ENCODE measurements at regions not wholly inside any gene's neighbourhood (a gene's known extent, or its start where the extent isn't known, plus 50 kb on each side); places are given as distances from the start of the nearest gene placed in this dataset.

DNA sequence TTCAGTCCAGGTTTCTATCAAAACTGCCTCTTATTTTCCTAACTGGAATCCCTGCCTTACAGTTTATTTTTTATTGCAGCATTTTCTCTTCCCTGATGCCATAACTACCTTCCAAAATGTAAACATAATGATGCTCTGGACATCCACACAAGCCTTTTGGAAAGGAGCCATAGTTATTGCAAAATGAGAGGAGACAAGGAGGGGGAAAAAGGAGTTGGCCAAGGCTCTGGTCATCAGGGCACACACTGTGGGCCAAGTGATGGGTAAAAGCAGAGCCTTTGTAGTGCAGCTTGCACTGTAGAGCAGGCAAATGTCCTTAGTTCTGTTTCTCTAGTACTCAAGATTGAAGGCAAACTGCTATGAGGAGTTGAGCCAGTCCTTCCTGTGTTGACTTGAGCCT, 289.3 kb upstream of the MTPN start:
- TF ChIP-seq POLR2AphosphoS5 (IDR thresholded peaks at IDR 0.05; ENCODE audit: insufficient read depth, low read depth, low read length): no peak
- TF ChIP-seq, protein P1, sequence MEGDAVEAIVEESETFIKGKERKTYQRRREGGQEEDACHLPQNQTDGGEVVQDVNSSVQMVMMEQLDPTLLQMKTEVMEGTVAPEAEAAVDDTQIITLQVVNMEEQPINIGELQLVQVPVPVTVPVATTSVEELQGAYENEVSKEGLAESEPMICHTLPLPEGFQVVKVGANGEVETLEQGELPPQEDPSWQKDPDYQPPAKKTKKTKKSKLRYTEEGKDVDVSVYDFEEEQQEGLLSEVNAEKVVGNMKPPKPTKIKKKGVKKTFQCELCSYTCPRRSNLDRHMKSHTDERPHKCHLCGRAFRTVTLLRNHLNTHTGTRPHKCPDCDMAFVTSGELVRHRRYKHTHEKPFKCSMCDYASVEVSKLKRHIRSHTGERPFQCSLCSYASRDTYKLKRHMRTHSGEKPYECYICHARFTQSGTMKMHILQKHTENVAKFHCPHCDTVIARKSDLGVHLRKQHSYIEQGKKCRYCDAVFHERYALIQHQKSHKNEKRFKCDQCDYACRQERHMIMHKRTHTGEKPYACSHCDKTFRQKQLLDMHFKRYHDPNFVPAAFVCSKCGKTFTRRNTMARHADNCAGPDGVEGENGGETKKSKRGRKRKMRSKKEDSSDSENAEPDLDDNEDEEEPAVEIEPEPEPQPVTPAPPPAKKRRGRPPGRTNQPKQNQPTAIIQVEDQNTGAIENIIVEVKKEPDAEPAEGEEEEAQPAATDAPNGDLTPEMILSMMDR (IDR thresholded peaks at IDR 0.05; ENCODE audit: extremely low read depth in 1 of 2, insufficient read depth in 1 of 2, low read depth in 1 of 2, low read length in 2 of 2): no peak
- no peak for TF ChIP-seq POLR2A (IDR thresholded peaks at IDR 0.05; ENCODE audit: low read depth, low read length)
- TF ChIP-seq EZH2 (IDR thresholded peaks at IDR 0.05; ENCODE audit: borderline replicate concordance, low read depth, low read length, severe bottlenecking): no peak
- no peak for TF ChIP-seq MAX (IDR thresholded peaks at IDR 0.05; ENCODE audit: insufficient read depth, insufficient read length)
- no peak for TF ChIP-seq MYC (IDR thresholded peaks at IDR 0.05; ENCODE audit: low read depth, low read length)
- TF ChIP-seq FOS (IDR thresholded peaks at IDR 0.05; ENCODE audit: borderline replicate concordance, insufficient read depth, low read length): no peak

Measured in endothelial cell of umbilical vein (primary cell).